ENCODE measurements at regions not wholly inside any gene's neighbourhood (a gene's known extent, or its start where the extent isn't known, plus 50 kb on each side); places are given as distances from the start of the nearest gene placed in this dataset.

GRCh38 chr14:99040711-99041110 lies 231.3 kb downstream of the BCL11B start:
- DNase-seq: no peak

GRCh38 chr14:99041141-99041819 lies 230.7 kb downstream of the BCL11B start:
- DNase-seq: no peak

- no peak for DNase-seq
These were observed 230.2 kb downstream of the BCL11B start for GRCh38 chr14:99041820-99042174.

GRCh38 chr14:99042381-99043266 lies 229.4 kb downstream of the BCL11B start:
- DNase-seq: no peak

GRCh38 chr14:99043267-99043615 lies 228.8 kb downstream of the BCL11B start:
- DNase-seq: no peak

- no peak for DNase-seq
These were observed 228.2 kb downstream of the BCL11B start for GRCh38 chr14:99043756-99044155.

- DNase-seq: no peak
These were observed 224.5 kb downstream of the BCL11B start for GRCh38 chr14:99047441-99048031.

GRCh38 chr14:99050309-99050708 lies 221.7 kb downstream of the BCL11B start:
- no peak for DNase-seq

- DNase-seq: no peak
These were observed 219.5 kb downstream of the BCL11B start for GRCh38 chr14:99052467-99052866.

- no peak for DNase-seq
These were observed 217.0 kb downstream of the BCL11B start for GRCh38 chr14:99055019-99055418.

- DNase-seq: no peak
These were observed 216.2 kb downstream of the BCL11B start for GRCh38 chr14:99055816-99056215.

- no peak for DNase-seq
These were observed 214.4 kb downstream of the BCL11B start for GRCh38 chr14:99057576-99058083.

GRCh38 chr14:99058542-99058941 lies 213.5 kb downstream of the BCL11B start:
- DNase-seq: no peak

GRCh38 chr14:99062216-99062615 lies 209.8 kb downstream of the BCL11B start:
- no peak for DNase-seq

- no peak for DNase-seq
These were observed 209.1 kb downstream of the BCL11B start for GRCh38 chr14:99062772-99063418.

GRCh38 chr14:99063620-99064225 lies 208.3 kb downstream of the BCL11B start:
- no peak for DNase-seq

GRCh38 chr14:99064262-99064954 lies 207.6 kb downstream of the BCL11B start:
- DNase-seq: no peak

GRCh38 chr14:99065551-99065950 lies 206.4 kb downstream of the BCL11B start:
- no peak for DNase-seq

- DNase-seq: no peak
These were observed 205.6 kb downstream of the BCL11B start for GRCh38 chr14:99066378-99066777.

GRCh38 chr14:99067141-99067920 lies 204.7 kb downstream of the BCL11B start:
- DNase-seq: no peak

GRCh38 chr14:99067927-99068326 lies 204.1 kb downstream of the BCL11B start:
- no peak for DNase-seq
